Nephron progenitor cell (in vitro differentiated cells): ENCODE measurements at regions not wholly inside any gene's neighbourhood (a gene's known extent, or its start where the extent isn't known, plus 50 kb on each side); places are given as distances from the start of the nearest gene placed in this dataset.
A peak's percentile ranks its signal among the peaks of the same experiment; 100 is the strongest.

Experiments
- DNase-seq: peaks from one replicate; pipeline ENCODE4 v3.0.0; 2021
- H3K27ac Mint-ChIP-seq: 2 replicates; pipeline ENCODE4 v1.8.0; 2021; ENCODE audit warnings: mild to moderate bottlenecking, moderate library complexity, mixed read lengths
- H3K27me3 Mint-ChIP-seq: 2 replicates; pipeline ENCODE4 v1.8.0; 2021; ENCODE audit warnings: mild to moderate bottlenecking, low read depth, mixed read lengths; ENCODE audit not compliant: poor library complexity
- H3K36me3 Mint-ChIP-seq: 2 replicates; pipeline ENCODE4 v1.8.0; 2021; ENCODE audit warnings: low read depth, mixed read lengths
- H3K4me1 Mint-ChIP-seq: 2 replicates; pipeline ENCODE4 v1.8.0; 2021; ENCODE audit warnings: mixed read lengths
- H3K4me3 Mint-ChIP-seq: 2 replicates; pipeline ENCODE4 v1.8.0; 2021; ENCODE audit warnings: mild to moderate bottlenecking, moderate library complexity, mixed read lengths
- H3K9me3 Mint-ChIP-seq: 2 replicates; pipeline ENCODE4 v1.8.0; 2021; ENCODE audit warnings: mild to moderate bottlenecking, moderate library complexity, mixed read lengths
- CTCF ChIP-seq: fragments of 200-600 bp; sonication (generic); IDR thresholded peaks from 2 replicates; pipeline ENCODE4 v1.5.0; 2021; ENCODE audit warnings: antibody characterized with exemption

GRCh38 chr9:129317179-129318011 is 139.3 kb upstream of the IER5L start:
- peak overlapping the region; percentile 57 for H3K27ac Mint-ChIP-seq
- TF ChIP-seq CTCF: no peak
- no peak for DNase-seq
- no peak overlapping the region for H3K4me3 Mint-ChIP-seq
- peaks cover 13% of the 10 kb centered on the region for H3K27me3 Mint-ChIP-seq
- no peaks in the 10 kb centered on the region for H3K36me3 Mint-ChIP-seq
- no peaks in the 10 kb centered on the region for H3K9me3 Mint-ChIP-seq
- H3K4me1 Mint-ChIP-seq: peaks cover 93% of the 10 kb centered on the region

- no peak for TF ChIP-seq CTCF
- H3K27ac Mint-ChIP-seq: no peak overlapping the region
- no peaks in the 10 kb centered on the region for H3K36me3 Mint-ChIP-seq
- no peak for DNase-seq
- H3K9me3 Mint-ChIP-seq: no peaks in the 10 kb centered on the region
- H3K27me3 Mint-ChIP-seq: peaks cover 13% of the 10 kb centered on the region
- H3K4me1 Mint-ChIP-seq: peaks cover 95% of the 10 kb centered on the region
- H3K4me3 Mint-ChIP-seq: no peak overlapping the region
These were observed 138.4 kb upstream of the IER5L start for GRCh38 chr9:129316281-129317030.

- Mint-ChIP-seq H3K4me1 (peaks cover 66% of the 10 kb centered on the region), H3K9me3 (peaks cover 16% of the 10 kb centered on the region), H3K4me3 (no peak overlapping the region), H3K27ac (no peak overlapping the region), H3K27me3 (peaks cover 15% of the 10 kb centered on the region), H3K36me3 (no peaks in the 10 kb centered on the region)
- no peak for TF ChIP-seq CTCF
- DNase-seq: no peak
These were observed 135.4 kb upstream of the IER5L start for GRCh38 chr9:129313331-129313955.

- DNase-seq: no peak
- Mint-ChIP-seq H3K9me3 (peaks cover 16% of the 10 kb centered on the region), H3K27ac (no peak overlapping the region), H3K27me3 (peaks cover 15% of the 10 kb centered on the region), H3K36me3 (no peaks in the 10 kb centered on the region), H3K4me3 (no peak overlapping the region), H3K4me1 (peaks cover 56% of the 10 kb centered on the region)
- no peak for TF ChIP-seq CTCF
These were observed 134.4 kb upstream of the IER5L start for GRCh38 chr9:129312251-129313122.

GRCh38 chr9:129311643-129312042 is 133.6 kb upstream of the IER5L start:
- Mint-ChIP-seq H3K27ac (no peak overlapping the region), H3K9me3 (peaks cover 16% of the 10 kb centered on the region), H3K4me3 (no peak overlapping the region), H3K36me3 (no peaks in the 10 kb centered on the region), H3K4me1 (peaks cover 48% of the 10 kb centered on the region), H3K27me3 (peaks cover 11% of the 10 kb centered on the region)
- TF ChIP-seq CTCF: no peak
- no peak for DNase-seq
